Muscle of arm (tissue), 1 donor: ENCODE measurements at regions not wholly inside any gene's neighbourhood (a gene's known extent, or its start where the extent isn't known, plus 50 kb on each side); places are given as distances from the start of the nearest gene placed in this dataset.

Experiments
- DNase-seq: peaks from one replicate; pipeline ENCODE4 v3.0.0-alpha.2; 2013

- no peak for DNase-seq
Measured at GRCh38 chr9:97747201-97747965, 50.2 kb upstream of the XPA start.

- DNase-seq, result no peak
Measured at GRCh38 chr9:97748525-97748924, 51.4 kb upstream of the XPA start.

- no peak for DNase-seq
Measured at GRCh38 chr9:97749928-97750327, 52.8 kb upstream of the XPA start.

GRCh38 chr9:97751531-97751930 is 54.4 kb upstream of the XPA start:
- DNase-seq, result no peak

- DNase-seq, result no peak
Measured at GRCh38 chr9:97752274-97752673, 55.1 kb upstream of the XPA start.

- no peak for DNase-seq
Measured at GRCh38 chr9:97753364-97753763, 56.2 kb upstream of the XPA start.

- DNase-seq, result no peak
Measured at GRCh38 chr9:97753975-97754374, 56.8 kb upstream of the XPA start.

- no peak for DNase-seq
Measured at GRCh38 chr9:97755618-97756267, 58.6 kb upstream of the XPA start.

GRCh38 chr9:97756991-97757390 is 59.9 kb upstream of the XPA start:
- DNase-seq, result no peak

- no peak for DNase-seq
Measured at GRCh38 chr9:97758334-97758916, 61.3 kb upstream of the XPA start.

- DNase-seq, result no peak
Measured at GRCh38 chr9:97759581-97760288, 62.6 kb upstream of the XPA start.

- DNase-seq, result no peak
Measured at GRCh38 chr9:97761056-97761598, 64.0 kb upstream of the XPA start.

- no peak for DNase-seq
Measured at GRCh38 chr9:97761879-97762278, 64.7 kb upstream of the XPA start.

- no peak for DNase-seq
Measured at GRCh38 chr9:97763874-97764273, 66.7 kb upstream of the XPA start.

- DNase-seq, result no peak
Measured at GRCh38 chr9:97766092-97766491, 69.0 kb upstream of the XPA start.

- no peak for DNase-seq
Measured at GRCh38 chr9:97766610-97767009, 69.5 kb upstream of the XPA start.

GRCh38 chr9:97767891-97768290 is 70.8 kb upstream of the XPA start:
- no peak for DNase-seq

- DNase-seq, result peak; percentile 35
Measured at GRCh38 chr9:97768746-97769145, 71.6 kb upstream of the XPA start.

GRCh38 chr9:97769208-97769607 is 72.1 kb upstream of the XPA start:
- no peak for DNase-seq

GRCh38 chr9:97770808-97771372 is 73.8 kb upstream of the XPA start:
- DNase-seq, result no peak

- no peak for DNase-seq
Measured at GRCh38 chr9:97771641-97772040, 74.5 kb upstream of the XPA start.

GRCh38 chr9:97772145-97772544 is 75.0 kb upstream of the XPA start:
- DNase-seq, result no peak
